A549 (cell line): ENCODE measurements at regions not wholly inside any gene's neighbourhood (a gene's known extent, or its start where the extent isn't known, plus 50 kb on each side); places are given as distances from the start of the nearest gene placed in this dataset.

ENCODE experiments used
- CHD2 ChIP-seq: fragments of 150-350 bp; IDR thresholded peaks from 2 replicates; pipeline ENCODE4 v1.6.1; 2014; ENCODE audit warnings: low read length; ENCODE audit not compliant: partially characterized antibody
- CHD4 ChIP-seq: fragments of 200-600 bp; sonication (generic); IDR thresholded peaks from 2 replicates; pipeline ENCODE4 v1.6.1; 2016; ENCODE audit warnings: antibody characterized with exemption, mild to moderate bottlenecking, borderline replicate concordance
- EP300 ChIP-seq, 2 experiments: fragments of >200 bp; sonication (Bioruptor Twin); formaldehyde crosslinking; IDR thresholded peaks; 2 replicates in 1 of 2; 3 replicates in 1 of 2; pipeline ENCODE4 v1.6.1; 2016 to 2017
- ESRRA ChIP-seq: fragments of 150-350 bp; IDR thresholded peaks from 2 replicates; pipeline ENCODE4 v1.6.1; 2014; ENCODE audit warnings: mild to moderate bottlenecking, low read length, borderline replicate concordance
- GATA3 ChIP-seq: IDR thresholded peaks from 2 replicates; pipeline ENCODE4 v1.6.1; 2012; ENCODE audit warnings: borderline replicate concordance
- NR3C1 ChIP-seq: fragments of >200 bp; sonication (Bioruptor Twin); formaldehyde crosslinking; IDR thresholded peaks from 3 replicates; pipeline ENCODE4 v1.6.1; 2017
- POLR2A ChIP-seq: IDR thresholded peaks from 2 replicates; pipeline ENCODE4 v1.6.1; 2012; ENCODE audit warnings: mild to moderate bottlenecking, low read length
- RNF2 ChIP-seq: fragments of 200-600 bp; sonication (generic); IDR thresholded peaks from 2 replicates; pipeline ENCODE4 v1.6.1; 2016; ENCODE audit warnings: low read depth, mild to moderate bottlenecking, antibody characterized with exemption, moderate library complexity, borderline replicate concordance
- TF ChIP-seq, protein P1 (sequence below): IDR thresholded peaks from 2 replicates; pipeline ENCODE4 v1.6.1; 2012
- TF ChIP-seq, protein P2 (sequence below): fragments of 150-350 bp; IDR thresholded peaks from 2 replicates; pipeline ENCODE4 v1.6.1; 2014; ENCODE audit warnings: low read depth, mild to moderate bottlenecking, low read length
- TF ChIP-seq, protein P3 (sequence below): fragments of >200 bp; sonication (Bioruptor Twin); formaldehyde crosslinking; IDR thresholded peaks from 3 replicates; pipeline ENCODE4 v1.5.1; 2016
- TF ChIP-seq, protein P4 (sequence below): IDR thresholded peaks from 2 replicates; pipeline ENCODE4 v1.6.1; 2012
- TF ChIP-seq, protein P5 (sequence below): fragments of 450-650 bp; IDR thresholded peaks from 2 replicates; pipeline ENCODE4 v1.6.1; 2014; ENCODE audit warnings: antibody characterized with exemption

DNA sequence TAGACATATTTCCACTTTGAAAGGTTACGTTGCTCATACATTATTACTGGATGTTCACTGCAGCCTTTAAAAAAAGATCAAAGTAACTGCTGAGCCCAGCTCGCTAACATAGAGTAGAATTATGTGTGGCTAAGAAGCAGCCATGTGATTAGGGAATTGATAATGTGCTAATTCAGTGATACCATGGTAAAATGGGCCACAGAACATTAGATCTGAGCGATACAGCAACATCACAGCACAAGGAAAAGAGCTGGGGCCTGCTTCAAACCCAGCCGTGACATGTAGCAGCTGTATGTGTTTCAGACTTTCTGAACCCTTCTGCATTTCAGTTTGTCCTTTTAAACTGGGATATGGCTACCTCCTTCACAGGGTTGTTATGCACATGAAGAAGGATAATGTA lies 92.3 kb upstream of the LMNTD1 start:
- TF ChIP-seq NR3C1 (no peak), CHD4 (no peak), ESRRA (no peak), CHD2 (no peak), POLR2A (no peak), GATA3 (no peak), RNF2 (no peak), EP300 (IDR thresholded peaks at IDR 0.05) (no peak)
- TF ChIP-seq, protein P1, sequence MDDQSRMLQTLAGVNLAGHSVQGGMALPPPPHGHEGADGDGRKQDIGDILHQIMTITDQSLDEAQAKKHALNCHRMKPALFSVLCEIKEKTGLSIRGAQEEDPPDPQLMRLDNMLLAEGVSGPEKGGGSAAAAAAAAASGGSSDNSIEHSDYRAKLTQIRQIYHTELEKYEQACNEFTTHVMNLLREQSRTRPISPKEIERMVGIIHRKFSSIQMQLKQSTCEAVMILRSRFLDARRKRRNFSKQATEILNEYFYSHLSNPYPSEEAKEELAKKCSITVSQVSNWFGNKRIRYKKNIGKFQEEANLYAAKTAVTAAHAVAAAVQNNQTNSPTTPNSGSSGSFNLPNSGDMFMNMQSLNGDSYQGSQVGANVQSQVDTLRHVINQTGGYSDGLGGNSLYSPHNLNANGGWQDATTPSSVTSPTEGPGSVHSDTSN, result no peak
- TF ChIP-seq, protein P2, sequence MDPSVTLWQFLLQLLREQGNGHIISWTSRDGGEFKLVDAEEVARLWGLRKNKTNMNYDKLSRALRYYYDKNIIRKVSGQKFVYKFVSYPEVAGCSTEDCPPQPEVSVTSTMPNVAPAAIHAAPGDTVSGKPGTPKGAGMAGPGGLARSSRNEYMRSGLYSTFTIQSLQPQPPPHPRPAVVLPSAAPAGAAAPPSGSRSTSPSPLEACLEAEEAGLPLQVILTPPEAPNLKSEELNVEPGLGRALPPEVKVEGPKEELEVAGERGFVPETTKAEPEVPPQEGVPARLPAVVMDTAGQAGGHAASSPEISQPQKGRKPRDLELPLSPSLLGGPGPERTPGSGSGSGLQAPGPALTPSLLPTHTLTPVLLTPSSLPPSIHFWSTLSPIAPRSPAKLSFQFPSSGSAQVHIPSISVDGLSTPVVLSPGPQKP, result no peak
- TF ChIP-seq, protein P3, sequence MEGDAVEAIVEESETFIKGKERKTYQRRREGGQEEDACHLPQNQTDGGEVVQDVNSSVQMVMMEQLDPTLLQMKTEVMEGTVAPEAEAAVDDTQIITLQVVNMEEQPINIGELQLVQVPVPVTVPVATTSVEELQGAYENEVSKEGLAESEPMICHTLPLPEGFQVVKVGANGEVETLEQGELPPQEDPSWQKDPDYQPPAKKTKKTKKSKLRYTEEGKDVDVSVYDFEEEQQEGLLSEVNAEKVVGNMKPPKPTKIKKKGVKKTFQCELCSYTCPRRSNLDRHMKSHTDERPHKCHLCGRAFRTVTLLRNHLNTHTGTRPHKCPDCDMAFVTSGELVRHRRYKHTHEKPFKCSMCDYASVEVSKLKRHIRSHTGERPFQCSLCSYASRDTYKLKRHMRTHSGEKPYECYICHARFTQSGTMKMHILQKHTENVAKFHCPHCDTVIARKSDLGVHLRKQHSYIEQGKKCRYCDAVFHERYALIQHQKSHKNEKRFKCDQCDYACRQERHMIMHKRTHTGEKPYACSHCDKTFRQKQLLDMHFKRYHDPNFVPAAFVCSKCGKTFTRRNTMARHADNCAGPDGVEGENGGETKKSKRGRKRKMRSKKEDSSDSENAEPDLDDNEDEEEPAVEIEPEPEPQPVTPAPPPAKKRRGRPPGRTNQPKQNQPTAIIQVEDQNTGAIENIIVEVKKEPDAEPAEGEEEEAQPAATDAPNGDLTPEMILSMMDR, result no peak
- TF ChIP-seq, protein P4, sequence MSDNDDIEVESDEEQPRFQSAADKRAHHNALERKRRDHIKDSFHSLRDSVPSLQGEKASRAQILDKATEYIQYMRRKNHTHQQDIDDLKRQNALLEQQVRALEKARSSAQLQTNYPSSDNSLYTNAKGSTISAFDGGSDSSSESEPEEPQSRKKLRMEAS, result no peak
- TF ChIP-seq, protein P5, sequence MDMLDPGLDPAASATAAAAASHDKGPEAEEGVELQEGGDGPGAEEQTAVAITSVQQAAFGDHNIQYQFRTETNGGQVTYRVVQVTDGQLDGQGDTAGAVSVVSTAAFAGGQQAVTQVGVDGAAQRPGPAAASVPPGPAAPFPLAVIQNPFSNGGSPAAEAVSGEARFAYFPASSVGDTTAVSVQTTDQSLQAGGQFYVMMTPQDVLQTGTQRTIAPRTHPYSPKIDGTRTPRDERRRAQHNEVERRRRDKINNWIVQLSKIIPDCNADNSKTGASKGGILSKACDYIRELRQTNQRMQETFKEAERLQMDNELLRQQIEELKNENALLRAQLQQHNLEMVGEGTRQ, result no peak
